ENCODE measurements at regions not wholly inside any gene's neighbourhood (a gene's known extent, or its start where the extent isn't known, plus 50 kb on each side); places are given as distances from the start of the nearest gene placed in this dataset.
"Not testable (repeated sequence)": the region's sequence is repeated elsewhere in the genome, so short reads cannot be mapped to it uniquely, and the experiment has no call there.

GRCh38 chr7:51376420-51377092, 59.9 kb upstream of the COBL start:
- no peak for DNase-seq (ENCODE audit: low read depth)

GRCh38 chr7:51374936-51375335, 58.3 kb upstream of the COBL start:
- no peak for DNase-seq (ENCODE audit: low read depth)

- DNase-seq (ENCODE audit: low read depth) = not testable (repeated sequence)
Observed at GRCh38 chr7:51373607-51374006, 57.0 kb upstream of the COBL start.

- no peak for DNase-seq (ENCODE audit: low read depth)
Observed at GRCh38 chr7:51369746-51370145, 53.1 kb upstream of the COBL start.

GRCh38 chr7:51369228-51369627, 52.6 kb upstream of the COBL start:
- DNase-seq (ENCODE audit: low read depth) = not testable (repeated sequence)

- DNase-seq (ENCODE audit: low read depth) = no peak
Observed at GRCh38 chr7:51368334-51368733, 51.7 kb upstream of the COBL start.

GRCh38 chr7:51367614-51367968, 51.0 kb upstream of the COBL start:
- no peak for DNase-seq (ENCODE audit: low read depth)

GRCh38 chr7:51366930-51367613, 50.5 kb upstream of the COBL start:
- DNase-seq (ENCODE audit: low read depth) = peak; percentile 17
